ENCODE measurements at regions not wholly inside any gene's neighbourhood (a gene's known extent, or its start where the extent isn't known, plus 50 kb on each side); places are given as distances from the start of the nearest gene placed in this dataset.

GRCh38 chr5:124960266-124960665 lies 213.8 kb upstream of the ZNF608 start:
- TF ChIP-seq POLR2AphosphoS5 (IDR thresholded peaks at IDR 0.05) (no peak), CTCF (IDR thresholded peaks at IDR 0.05) (no peak), EP300 (IDR thresholded peaks at IDR 0.05) (no peak), POLR2A (IDR thresholded peaks at IDR 0.05) (no peak)

Data from suprapubic skin (tissue), 4 donors.